GM12873 (cell line): ENCODE measurements at regions not wholly inside any gene's neighbourhood (a gene's known extent, or its start where the extent isn't known, plus 50 kb on each side); places are given as distances from the start of the nearest gene placed in this dataset.

ENCODE experiments used
- TF ChIP-seq, protein P1 (sequence below): IDR thresholded peaks from 2 replicates; pipeline ENCODE4 v1.5.1; 2012; ENCODE audit warnings: low read depth, mild to moderate bottlenecking, moderate library complexity, low read length, control low read depth; ENCODE audit not compliant: insufficient read depth; ENCODE audit errors: missing control alignments

DNA sequence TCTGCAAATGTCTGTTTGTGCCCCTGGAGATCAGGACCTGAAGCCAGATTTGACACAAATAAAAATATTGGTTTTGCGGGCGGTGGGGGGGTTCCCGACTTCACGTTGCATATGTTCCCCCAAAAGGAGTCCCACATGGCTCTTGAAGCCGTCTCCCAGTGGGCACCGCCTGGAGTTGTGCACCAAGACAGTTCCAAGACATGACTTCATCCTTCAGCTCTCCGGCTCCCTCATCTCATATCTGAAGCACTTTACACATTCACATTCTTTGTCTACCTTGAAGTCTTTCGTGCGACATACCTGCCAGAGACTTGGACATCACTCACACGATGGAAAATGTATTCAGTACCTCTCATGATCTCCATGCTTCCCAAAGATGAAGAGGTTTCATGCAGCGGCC is 362.8 kb upstream of the FOXK1 start:
- TF ChIP-seq, protein P1, sequence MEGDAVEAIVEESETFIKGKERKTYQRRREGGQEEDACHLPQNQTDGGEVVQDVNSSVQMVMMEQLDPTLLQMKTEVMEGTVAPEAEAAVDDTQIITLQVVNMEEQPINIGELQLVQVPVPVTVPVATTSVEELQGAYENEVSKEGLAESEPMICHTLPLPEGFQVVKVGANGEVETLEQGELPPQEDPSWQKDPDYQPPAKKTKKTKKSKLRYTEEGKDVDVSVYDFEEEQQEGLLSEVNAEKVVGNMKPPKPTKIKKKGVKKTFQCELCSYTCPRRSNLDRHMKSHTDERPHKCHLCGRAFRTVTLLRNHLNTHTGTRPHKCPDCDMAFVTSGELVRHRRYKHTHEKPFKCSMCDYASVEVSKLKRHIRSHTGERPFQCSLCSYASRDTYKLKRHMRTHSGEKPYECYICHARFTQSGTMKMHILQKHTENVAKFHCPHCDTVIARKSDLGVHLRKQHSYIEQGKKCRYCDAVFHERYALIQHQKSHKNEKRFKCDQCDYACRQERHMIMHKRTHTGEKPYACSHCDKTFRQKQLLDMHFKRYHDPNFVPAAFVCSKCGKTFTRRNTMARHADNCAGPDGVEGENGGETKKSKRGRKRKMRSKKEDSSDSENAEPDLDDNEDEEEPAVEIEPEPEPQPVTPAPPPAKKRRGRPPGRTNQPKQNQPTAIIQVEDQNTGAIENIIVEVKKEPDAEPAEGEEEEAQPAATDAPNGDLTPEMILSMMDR = no peak

DNA sequence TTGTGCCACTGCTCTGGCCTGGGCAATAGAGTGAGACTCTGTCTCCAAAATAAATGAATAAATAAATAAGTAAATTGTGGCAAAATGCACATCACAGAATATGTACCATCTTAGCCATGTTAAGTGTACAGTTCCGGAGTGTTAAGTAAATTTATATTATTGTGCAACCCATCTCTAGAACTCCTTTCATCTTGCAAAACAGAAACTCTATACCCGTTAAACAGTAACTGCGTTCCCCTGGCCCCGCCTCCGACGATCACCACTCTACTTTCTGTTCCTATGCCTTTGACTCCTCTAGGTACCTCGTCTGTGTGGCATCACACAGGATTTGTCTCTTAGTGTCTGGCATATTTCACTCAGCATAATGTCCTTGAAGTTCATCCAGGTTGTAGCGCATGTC is 356.4 kb upstream of the FOXK1 start:
- TF ChIP-seq, protein P1 = no peak

DNA sequence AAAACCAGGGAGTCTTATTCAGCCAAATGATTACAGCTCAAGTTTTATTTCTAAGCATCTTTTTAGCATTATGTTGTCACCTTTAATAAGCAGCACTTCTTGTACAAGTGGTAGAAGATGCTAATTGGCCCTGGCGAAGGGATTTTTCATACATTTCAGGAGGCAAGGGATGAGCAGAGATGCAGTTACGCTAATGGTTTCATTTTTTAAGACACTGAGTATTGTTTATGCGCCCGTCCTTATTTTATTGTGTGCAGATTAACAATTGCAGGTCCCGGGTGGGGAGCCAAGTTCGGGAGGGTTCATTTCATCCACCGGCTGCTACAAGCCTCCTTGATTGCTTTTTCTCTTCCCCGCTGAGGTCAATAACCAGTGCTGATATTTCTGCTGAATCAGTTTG is 350.4 kb upstream of the FOXK1 start:
- TF ChIP-seq, protein P1 = no peak

DNA sequence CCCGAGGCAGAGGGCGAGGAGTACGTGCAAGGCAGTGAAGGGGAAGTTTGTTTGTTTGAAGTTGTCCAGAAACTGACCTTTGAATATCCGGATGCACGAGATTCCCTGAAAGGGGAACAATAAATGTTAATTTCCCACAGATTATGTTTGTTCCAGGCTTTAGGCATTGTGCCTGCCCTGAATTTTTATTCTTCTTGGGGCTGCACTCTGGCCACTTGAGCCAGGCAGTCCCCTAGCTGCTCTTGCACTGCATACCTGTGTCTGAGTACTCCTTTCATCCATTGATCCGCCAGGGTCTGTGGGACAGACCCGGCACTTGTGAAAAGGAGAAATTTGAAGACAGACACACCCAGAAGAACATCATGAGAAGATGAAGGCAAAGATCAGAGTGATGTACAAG is 343.5 kb upstream of the FOXK1 start:
- TF ChIP-seq, protein P1 = no peak

DNA sequence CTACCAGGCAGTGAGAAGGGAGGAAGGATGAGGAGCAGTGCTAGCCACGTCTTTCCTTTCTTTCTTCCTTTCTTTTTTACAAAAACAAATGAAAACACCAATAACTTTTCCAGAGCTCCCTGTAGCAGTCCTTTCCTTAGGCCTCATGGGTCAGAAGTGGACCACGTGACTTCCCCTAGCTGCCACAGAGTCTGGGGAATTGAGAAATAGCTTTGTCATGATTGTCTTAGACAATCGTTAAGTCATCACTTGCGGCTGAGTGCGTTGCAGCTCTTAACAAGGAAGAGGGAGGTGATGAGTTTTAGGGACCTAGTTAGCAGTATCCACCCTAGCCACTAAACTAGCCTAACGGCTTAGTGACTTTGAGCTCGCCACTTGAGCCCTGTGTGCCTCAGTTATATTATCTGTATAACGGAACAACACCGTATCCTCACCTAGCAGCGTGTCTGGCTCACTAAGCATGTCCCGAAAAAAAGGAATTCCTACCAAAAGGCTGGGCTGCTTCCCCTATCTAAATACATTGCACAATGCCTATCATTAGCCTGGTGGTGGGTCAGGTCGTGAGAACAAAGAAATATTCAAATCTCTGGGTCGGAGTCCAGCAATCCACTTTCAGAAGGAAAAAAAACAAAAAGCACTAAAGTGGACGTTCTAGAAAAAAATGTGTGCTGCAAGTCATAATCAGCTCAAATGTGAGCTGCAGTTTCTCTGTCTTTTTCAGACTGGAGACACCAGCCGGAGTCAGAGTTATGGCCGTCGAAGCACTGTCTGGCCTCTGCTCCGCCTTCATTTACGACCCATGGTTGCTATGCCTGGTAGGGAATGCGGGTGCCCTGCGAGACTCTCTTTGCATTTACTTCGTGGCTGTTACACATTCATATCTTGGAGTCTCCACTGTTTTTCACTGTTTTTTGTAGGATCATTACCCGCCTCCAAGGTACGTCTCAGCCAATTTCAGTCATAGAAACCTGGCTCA is 338.5 kb upstream of the FOXK1 start:
- TF ChIP-seq, protein P1 = no peak

DNA sequence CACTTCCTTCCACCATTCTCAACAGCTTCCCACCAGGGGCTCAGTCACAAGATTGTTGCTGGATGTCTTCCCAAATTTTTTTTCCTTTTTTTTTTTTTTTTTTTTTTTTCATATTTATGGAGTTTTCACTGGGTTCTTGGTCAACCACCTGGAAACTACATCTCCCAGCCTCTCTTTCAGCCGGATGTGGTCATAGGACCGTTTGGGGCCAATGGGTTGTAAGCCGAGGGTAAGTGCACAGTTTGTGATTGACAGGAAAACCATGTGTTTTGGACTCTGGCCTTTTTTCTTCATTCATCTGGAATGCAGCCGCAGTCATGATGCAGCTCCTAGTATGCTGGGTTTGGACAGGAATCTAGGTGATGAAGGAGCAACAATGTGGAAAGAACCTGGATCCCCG is 337.1 kb upstream of the FOXK1 start:
- TF ChIP-seq, protein P1 = no peak

DNA sequence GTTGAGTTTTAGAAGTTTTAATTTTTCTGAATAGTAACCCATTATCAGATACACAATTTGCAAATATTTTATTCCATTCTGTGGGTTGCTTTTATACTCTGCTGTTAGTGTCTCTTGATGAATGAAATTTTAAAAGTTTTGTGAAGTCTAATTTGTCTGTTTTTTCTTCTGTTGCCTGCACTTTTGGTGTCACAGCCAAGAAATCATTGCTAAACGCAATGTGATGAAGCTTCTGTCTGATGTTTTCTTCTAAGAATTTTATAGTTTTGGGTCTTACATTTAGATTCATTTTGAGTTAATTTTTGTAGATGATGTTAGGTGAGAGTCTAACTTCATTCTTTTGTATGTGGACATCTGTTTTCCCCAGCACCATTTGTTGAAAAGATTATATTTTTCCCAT is 330.0 kb upstream of the FOXK1 start:
- TF ChIP-seq, protein P1 = no peak
